SU-DHL-6 (cell line): ENCODE measurements at regions not wholly inside any gene's neighbourhood (a gene's known extent, or its start where the extent isn't known, plus 50 kb on each side); places are given as distances from the start of the nearest gene placed in this dataset.

Experiments used
- CTCF ChIP-seq: fragments of 200-600 bp; sonication (generic); IDR thresholded peaks from one replicate; pipeline ENCODE4 v1.5.1; 2017; ENCODE audit warnings: antibody characterized with exemption, mild to moderate bottlenecking, low read length, moderate library complexity; ENCODE audit not compliant: insufficient read depth, poor library complexity, severe bottlenecking
- EZH2phosphoT487 ChIP-seq: fragments of 200-600 bp; sonication (generic), shearing (Covaris generic); conservative IDR thresholded peaks from 2 replicates; pipeline ENCODE4 v1.6.1; 2018; ENCODE audit warnings: mild to moderate bottlenecking, antibody characterized with exemption, low read length, moderate library complexity, mixed read lengths

- no peak for TF ChIP-seq CTCF
- TF ChIP-seq EZH2phosphoT487 = no peak
Observed at GRCh38 chr11:82003024-82003423, 730.6 kb downstream of the FAM181B start.
